LHCN-M2 (cell line): ENCODE measurements at regions not wholly inside any gene's neighbourhood (a gene's known extent, or its start where the extent isn't known, plus 50 kb on each side); places are given as distances from the start of the nearest gene placed in this dataset.

ENCODE experiments used
- DNase-seq: peaks from one replicate; pipeline ENCODE4 v3.0.0-alpha.2; 2012; ENCODE audit warnings: low read depth

GRCh38 chr3:194833114-194833910, 147.6 kb downstream of the FAM43A start:
- DNase-seq = no peak

- DNase-seq = no peak
Observed at GRCh38 chr3:194836661-194837060, 151.0 kb downstream of the FAM43A start.

- no peak for DNase-seq
Observed at GRCh38 chr3:194837457-194838127, 151.9 kb downstream of the FAM43A start.

GRCh38 chr3:194838236-194838635, 152.6 kb downstream of the FAM43A start:
- no peak for DNase-seq

GRCh38 chr3:194840661-194841514, 155.2 kb downstream of the FAM43A start:
- no peak for DNase-seq

GRCh38 chr3:194841515-194841841, 155.8 kb downstream of the FAM43A start:
- DNase-seq = no peak

- DNase-seq = no peak
Observed at GRCh38 chr3:194843556-194843955, 157.9 kb downstream of the FAM43A start.

GRCh38 chr3:194844046-194844445, 158.4 kb downstream of the FAM43A start:
- no peak for DNase-seq

GRCh38 chr3:194849166-194849875, 163.6 kb downstream of the FAM43A start:
- DNase-seq = no peak

GRCh38 chr3:194851254-194851653, 165.6 kb downstream of the FAM43A start:
- DNase-seq = no peak

- DNase-seq = no peak
Observed at GRCh38 chr3:194851941-194852340, 166.3 kb downstream of the FAM43A start.

GRCh38 chr3:194852345-194852744, 166.7 kb downstream of the FAM43A start:
- no peak for DNase-seq

- DNase-seq = no peak
Observed at GRCh38 chr3:194852831-194853508, 167.3 kb downstream of the FAM43A start.

GRCh38 chr3:194854206-194854605, 168.5 kb downstream of the FAM43A start:
- DNase-seq = no peak

- no peak for DNase-seq
Observed at GRCh38 chr3:194854659-194855390, 169.1 kb downstream of the FAM43A start.

- no peak for DNase-seq
Observed at GRCh38 chr3:194856296-194856695, 170.6 kb downstream of the FAM43A start.

- DNase-seq = no peak
Observed at GRCh38 chr3:194857469-194858113, 171.9 kb downstream of the FAM43A start.

- no peak for DNase-seq
Observed at GRCh38 chr3:194858382-194858781, 172.7 kb downstream of the FAM43A start.

GRCh38 chr3:194860725-194861124, 175.0 kb downstream of the FAM43A start:
- no peak for DNase-seq

GRCh38 chr3:194861375-194861774, 175.7 kb downstream of the FAM43A start:
- DNase-seq = no peak
